SU-DHL-6 (cell line): ENCODE measurements at regions not wholly inside any gene's neighbourhood (a gene's known extent, or its start where the extent isn't known, plus 50 kb on each side); places are given as distances from the start of the nearest gene placed in this dataset.

Source experiments
- H2AFZ ChIP-seq: fragments of 200-600 bp; sonication (generic); 2 replicates; pipeline ENCODE4 v1.6.1; 2014; ENCODE audit warnings: low read depth, mild to moderate bottlenecking, moderate library complexity, mixed read lengths, antibody characterized with exemption, low read length; ENCODE audit not compliant: severe bottlenecking
- H3F3A ChIP-seq: fragments of 200-600 bp; shearing (Covaris generic); 2 replicates; pipeline ENCODE4 v1.6.0; 2016; ENCODE audit warnings: antibody characterized with exemption, mild to moderate bottlenecking; ENCODE audit not compliant: insufficient read depth
- H3K27ac ChIP-seq: fragments of 200-600 bp; sonication (generic); 2 replicates; pipeline ENCODE4 v1.5.1; 2016; ENCODE audit warnings: low read depth, mild to moderate bottlenecking, low read length, moderate library complexity, mixed read lengths
- H3K27me3 ChIP-seq: fragments of 200-600 bp; sonication (generic), shearing (Covaris generic); 2 replicates; pipeline ENCODE4 v1.6.0; 2014; ENCODE audit warnings: mild to moderate bottlenecking, low read length
- H3K36me3 ChIP-seq: fragments of 200-600 bp; sonication (generic); 2 replicates; pipeline ENCODE4 v1.6.1; 2014; ENCODE audit warnings: mild to moderate bottlenecking, low read length, mixed read lengths
- H3K4me2 ChIP-seq: fragments of 300-600, 200-600 bp; shearing (Covaris generic), sonication (generic); 2 replicates; pipeline ENCODE4 v1.6.0; 2014; ENCODE audit warnings: low read length, low read depth, mild to moderate bottlenecking; ENCODE audit not compliant: poor library complexity, severe bottlenecking
- H3K4me3 ChIP-seq: fragments of 200-600 bp; sonication (generic); 2 replicates; pipeline ENCODE4 v1.5.1; 2014; ENCODE audit warnings: antibody characterized with exemption, low read length, mild to moderate bottlenecking, mixed read lengths; ENCODE audit not compliant: insufficient read depth, poor library complexity, severe bottlenecking
- H3K79me2 ChIP-seq: fragments of 200-600 bp; sonication (generic); 2 replicates; pipeline ENCODE4 v1.6.1; 2014; ENCODE audit warnings: mild to moderate bottlenecking, low read length, moderate library complexity; ENCODE audit not compliant: insufficient read depth
- H3K9ac ChIP-seq: fragments of 200-600 bp; sonication (generic); 2 replicates; pipeline ENCODE4 v1.7.0; 2014; ENCODE audit warnings: mild to moderate bottlenecking, low read length
- H3K9me2 ChIP-seq: fragments of 200-600 bp; sonication (generic); replicated peaks from 2 replicates; pipeline ENCODE4 v1.6.1; 2014; ENCODE audit warnings: low read length; ENCODE audit not compliant: insufficient read depth
- H3K9me3 ChIP-seq: fragments of 200-600 bp; sonication (generic); 2 replicates; pipeline ENCODE4 v1.6.1; 2014; ENCODE audit warnings: low read length, mixed read lengths; ENCODE audit not compliant: insufficient read depth
- H4K20me1 ChIP-seq: fragments of 200-600 bp; sonication (generic); 2 replicates; pipeline ENCODE4 v1.6.1; 2014; ENCODE audit warnings: low read depth, mild to moderate bottlenecking, antibody characterized with exemption, low read length, moderate library complexity, mixed read lengths
- CTCF ChIP-seq: fragments of 200-600 bp; sonication (generic); IDR thresholded peaks from one replicate; pipeline ENCODE4 v1.5.1; 2017; ENCODE audit warnings: antibody characterized with exemption, mild to moderate bottlenecking, low read length, moderate library complexity; ENCODE audit not compliant: insufficient read depth, poor library complexity, severe bottlenecking
- EZH2phosphoT487 ChIP-seq: fragments of 200-600 bp; sonication (generic), shearing (Covaris generic); conservative IDR thresholded peaks from 2 replicates; pipeline ENCODE4 v1.6.1; 2018; ENCODE audit warnings: mild to moderate bottlenecking, antibody characterized with exemption, low read length, moderate library complexity, mixed read lengths

DNA sequence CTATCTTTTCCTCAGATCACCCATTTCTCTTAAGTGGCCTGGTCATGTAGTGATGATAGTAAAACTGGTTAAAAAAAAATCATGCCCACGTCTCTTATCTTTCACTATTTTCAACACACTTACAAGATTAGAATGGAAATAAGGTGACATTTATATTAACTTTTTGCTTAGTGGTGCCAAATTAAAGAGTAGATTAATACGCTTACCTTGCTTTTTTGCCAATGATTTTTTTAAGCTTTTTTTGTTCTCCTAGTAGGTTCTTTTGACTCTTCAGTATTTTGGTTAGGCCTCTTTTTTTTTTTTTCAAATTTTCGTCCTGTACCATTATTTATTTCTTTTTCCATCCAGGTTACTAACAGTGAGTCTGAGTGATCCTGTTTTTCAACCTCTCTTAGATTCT, 147.9 kb downstream of the PTCSC3 start:
- no peak overlapping the region for H2AFZ ChIP-seq
- TF ChIP-seq EZH2phosphoT487 (no peak), CTCF (no peak)
- H3K9ac ChIP-seq, result no peak overlapping the region

DNA sequence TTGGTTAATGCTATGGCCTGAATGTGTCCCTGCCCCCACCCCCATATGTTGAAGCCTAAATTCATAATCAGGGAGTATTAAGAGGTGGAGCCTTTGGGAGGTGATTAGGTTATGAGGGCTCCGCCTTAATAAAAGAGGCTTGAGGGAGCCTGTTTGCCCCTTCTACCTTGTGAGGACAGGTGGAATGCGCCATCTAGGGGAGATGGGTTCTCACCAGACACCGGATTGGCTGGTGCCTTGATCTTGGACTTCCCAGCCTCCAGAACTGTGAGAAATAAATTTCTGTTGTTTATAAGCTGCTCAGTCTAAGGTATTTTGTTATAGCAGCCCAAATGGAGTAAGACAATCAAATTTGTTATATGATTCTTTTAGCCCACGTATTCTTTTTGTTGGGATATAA, 148.3 kb downstream of the PTCSC3 start:
- Histone ChIP-seq H3K79me2 (no peaks in the 10 kb centered on the region), H3K4me2 (no peak overlapping the region)

More for the DNA sequence above, 147.9 kb downstream of the PTCSC3 start:
- Histone ChIP-seq H3F3A (no peaks in the 10 kb centered on the region), H3K4me3 (no peak overlapping the region), H3K9me3 (no peaks in the 10 kb centered on the region), H3K27ac (no peak overlapping the region), H3K27me3 (no peaks in the 10 kb centered on the region), H3K9me2 (no peaks in the 10 kb centered on the region), H3K36me3 (no peaks in the 10 kb centered on the region), H3K4me2 (no peak overlapping the region), H4K20me1 (no peaks in the 10 kb centered on the region), H3K79me2 (no peaks in the 10 kb centered on the region)

GRCh38 chr14:36027354-36027753, 149.2 kb downstream of the PTCSC3 start:
- Histone ChIP-seq H3K27ac (no peak overlapping the region), H3K4me3 (no peak overlapping the region), H2AFZ (no peak overlapping the region), H3K9me2 (no peaks in the 10 kb centered on the region), H3K79me2 (no peaks in the 10 kb centered on the region), H3K36me3 (no peaks in the 10 kb centered on the region), H3F3A (no peaks in the 10 kb centered on the region), H3K9me3 (no peaks in the 10 kb centered on the region), H3K9ac (no peak overlapping the region), H3K4me2 (no peak overlapping the region), H4K20me1 (no peaks in the 10 kb centered on the region), H3K27me3 (no peaks in the 10 kb centered on the region)
- no peak for TF ChIP-seq CTCF
- TF ChIP-seq EZH2phosphoT487, result no peak

More for the DNA sequence above, 148.3 kb downstream of the PTCSC3 start:
- no peak overlapping the region for H3K4me3 ChIP-seq
- no peaks in the 10 kb centered on the region for H4K20me1 ChIP-seq
- H3K36me3 ChIP-seq, result no peaks in the 10 kb centered on the region
- no peaks in the 10 kb centered on the region for H3F3A ChIP-seq
- H3K9me2 ChIP-seq, result no peaks in the 10 kb centered on the region
- H2AFZ ChIP-seq, result no peak overlapping the region
- H3K27ac ChIP-seq, result no peak overlapping the region
- TF ChIP-seq EZH2phosphoT487 (no peak), CTCF (peak; percentile 13)
- H3K9ac ChIP-seq, result no peak overlapping the region
- H3K9me3 ChIP-seq, result no peaks in the 10 kb centered on the region
- H3K27me3 ChIP-seq, result no peaks in the 10 kb centered on the region
